Upper lobe of right lung (tissue), 1 donor: ENCODE measurements at regions not wholly inside any gene's neighbourhood (a gene's known extent, or its start where the extent isn't known, plus 50 kb on each side); places are given as distances from the start of the nearest gene placed in this dataset.
"Not testable (repeated sequence)": the region's sequence is repeated elsewhere in the genome, so short reads cannot be mapped to it uniquely, and the experiment has no call there.

Source experiments
- ATAC-seq: fragments of 200-7000 bp; cut with Tn5 transposase; one replicate; pipeline ENCODE4 v1.9.1; 2020; ENCODE audit warnings: mild to moderate bottlenecking, moderate library complexity
- DNase-seq: peaks from one replicate; pipeline ENCODE4 v3.0.0-alpha.2; 2020
- H3K27ac ChIP-seq: fragments of 200-600 bp; one replicate; pipeline ENCODE4 v1.8.0; 2022
- H3K27me3 ChIP-seq: fragments of 200-600 bp; one replicate; pipeline ENCODE4 v1.8.0; 2022; ENCODE audit warnings: mild to moderate bottlenecking
- H3K36me3 ChIP-seq: fragments of 200-600 bp; one replicate; pipeline ENCODE4 v1.8.0; 2022
- H3K4me1 ChIP-seq: fragments of 200-600 bp; one replicate; pipeline ENCODE4 v1.8.0; 2022
- H3K4me3 ChIP-seq: fragments of 200-600 bp; one replicate; pipeline ENCODE4 v1.8.0; 2022; ENCODE audit warnings: mild to moderate bottlenecking
- H3K9me3 ChIP-seq: fragments of 200-600 bp; one replicate; pipeline ENCODE4 v1.8.0; 2022
- CTCF ChIP-seq: fragments of 200-600 bp; IDR thresholded peaks from one replicate; pipeline ENCODE4 v1.8.0; 2022; ENCODE audit warnings: antibody characterized with exemption
- intact Hi-C: fragments of 100-400 bp; cut with DNase I; formaldehyde crosslinking; loops from one replicate; pipeline ENCODE4 v1.11.0; 2022
- donor health status: DM: no; HTN: yes; CAD: no; lungs with severe emphysema.

- no peaks in the 10 kb centered on the region for H3K4me1 ChIP-seq
- no peaks in the 10 kb centered on the region for H3K36me3 ChIP-seq
- no peaks in the 10 kb centered on the region for H3K27me3 ChIP-seq
- no peak for TF ChIP-seq CTCF
- DNase-seq (no peak), ATAC-seq (no peak)
- no peak overlapping the region for H3K4me3 ChIP-seq
- intact Hi-C loops, result no loop called here
- no peaks in the 10 kb centered on the region for H3K9me3 ChIP-seq
- H3K27ac ChIP-seq, result no peak overlapping the region
Observed at GRCh38 chr13:44678197-44678596, 102.1 kb upstream of the TSC22D1 start.

- TF ChIP-seq CTCF, result no peak
- no peak overlapping the region for H3K27ac ChIP-seq
- intact Hi-C loops, result no loop called here
- H3K27me3 ChIP-seq, result no peaks in the 10 kb centered on the region
- no peaks in the 10 kb centered on the region for H3K4me1 ChIP-seq
- no peak for ATAC-seq
- DNase-seq, result no peak
- H3K9me3 ChIP-seq, result no peaks in the 10 kb centered on the region
- no peak overlapping the region for H3K4me3 ChIP-seq
- H3K36me3 ChIP-seq, result no peaks in the 10 kb centered on the region
Observed at GRCh38 chr13:44676534-44676933, 100.4 kb upstream of the TSC22D1 start.

- intact Hi-C loops, result no loop called here
- Histone ChIP-seq H3K4me1 (no peaks in the 10 kb centered on the region), H3K4me3 (no peak overlapping the region), H3K36me3 (no peaks in the 10 kb centered on the region), H3K9me3 (no peaks in the 10 kb centered on the region), H3K27me3 (no peaks in the 10 kb centered on the region), H3K27ac (no peak overlapping the region)
- ATAC-seq (no peak), DNase-seq (no peak)
- TF ChIP-seq CTCF, result no peak
Observed at GRCh38 chr13:44669534-44669933, 93.4 kb upstream of the TSC22D1 start.

- Histone ChIP-seq H3K36me3 (no peaks in the 10 kb centered on the region), H3K4me1 (no peaks in the 10 kb centered on the region), H3K27me3 (no peaks in the 10 kb centered on the region), H3K9me3 (no peaks in the 10 kb centered on the region), H3K27ac (no peak overlapping the region), H3K4me3 (no peak overlapping the region)
- DNase-seq, result no peak
- ATAC-seq, result no peak
- intact Hi-C loops, result no loop called here
- TF ChIP-seq CTCF, result no peak
Observed at GRCh38 chr13:44668688-44669087, 92.6 kb upstream of the TSC22D1 start.

GRCh38 chr13:44667943-44668342 lies 91.8 kb upstream of the TSC22D1 start:
- no peaks in the 10 kb centered on the region for H3K9me3 ChIP-seq
- DNase-seq (no peak), ATAC-seq (no peak)
- H3K27me3 ChIP-seq, result no peaks in the 10 kb centered on the region
- H3K27ac ChIP-seq, result no peak overlapping the region
- no peak for TF ChIP-seq CTCF
- no peaks in the 10 kb centered on the region for H3K36me3 ChIP-seq
- H3K4me1 ChIP-seq, result no peaks in the 10 kb centered on the region
- intact Hi-C loops, result no loop called here
- H3K4me3 ChIP-seq, result no peak overlapping the region

- H3K27me3 ChIP-seq, H3K36me3 ChIP-seq, DNase-seq, H3K9me3 ChIP-seq, intact Hi-C loops, H3K27ac ChIP-seq, ATAC-seq, H3K4me3 ChIP-seq, H3K4me1 ChIP-seq: not testable (repeated sequence)
Observed at GRCh38 chr13:44666538-44666937, 90.4 kb upstream of the TSC22D1 start.
